ENCODE measurements at regions not wholly inside any gene's neighbourhood (a gene's known extent, or its start where the extent isn't known, plus 50 kb on each side); places are given as distances from the start of the nearest gene placed in this dataset.

- in situ Hi-C loops (cut with MboI) (no loop called here), intact Hi-C loops (cut with micrococcal nuclease) (no loop called here)
- H3K4me2 ChIP-seq (ENCODE audit: insufficient read depth, low read length): no peak overlapping the region
- no peaks in the 10 kb centered on the region for H3K36me3 ChIP-seq (ENCODE audit: control insufficient read depth, insufficient read depth, low read length)
- H3K9me3 ChIP-seq (replicated peaks; ENCODE audit: control insufficient read depth, insufficient read depth, low read depth, low read length): no peaks in the 10 kb centered on the region
- WGBS (ENCODE audit: insufficient coverage, low coverage, missing lambda C conversion rate): 5% methylated on average over 2 of the region's 2 CpGs
- no peaks in the 10 kb centered on the region for H3K9me1 ChIP-seq (ENCODE audit: control insufficient read depth, insufficient read depth, low read length)
- no peak for DNase-seq (ENCODE audit: extremely low read depth in 1 of 4, low spot score in 3 of 4)
- no peaks in the 10 kb centered on the region for H3K79me2 ChIP-seq (ENCODE audit: control insufficient read depth, insufficient read depth, low read length)
- H3K27ac ChIP-seq (ENCODE audit: extremely low read depth, low read depth, low read length): no peak overlapping the region
- H3K27me3 ChIP-seq (ENCODE audit: control insufficient read depth in 2 of 2, insufficient read depth in 2 of 2, low read length in 2 of 2): peaks cover 0 to 3% of the 10 kb centered on the region in 2 experiments; a peak in 2 of 5 replicates
- no peak overlapping the region for H2AFZ ChIP-seq (ENCODE audit: low read depth, low read length)
- no peaks in the 10 kb centered on the region for H4K20me1 ChIP-seq (replicated peaks; ENCODE audit: control insufficient read depth, insufficient read depth, low read length)
- no peak for FAIRE-seq
- no peak for ATAC-seq
- no peak overlapping the region for H3K9ac ChIP-seq (ENCODE audit: insufficient read depth in 1 of 2, low read depth in 2 of 2, low read length in 2 of 2)
- BruUV-seq (replicated peaks): no TSS peak
- no peaks in the 10 kb centered on the region for H3K4me1 ChIP-seq (replicated peaks in 1 of 2; ENCODE audit: control insufficient read depth in 2 of 2, insufficient read depth in 2 of 2, low read length in 2 of 2)
- POLR2A ChIA-PET: no interaction called here
- no peak overlapping the region for H3K4me3 ChIP-seq
- CTCF ChIA-PET (ENCODE audit: low intra/inter-chr PET ratio): no interaction called here
- TF ChIP-seq CTCF (IDR thresholded peaks at IDR 0.05 in 2 of 3, conservative IDR thresholded peaks at IDR 0.05 in 1 of 3; ENCODE audit: insufficient read depth in 2 of 3, low read depth in 1 of 3, low read length in 3 of 3) (no peak), E4F1 (CRISPR knock-in tag; IDR thresholded peaks at IDR 0.05; ENCODE audit: borderline replicate concordance) (no peak), FOXP1 (CRISPR knock-in tag; IDR thresholded peaks at IDR 0.05) (no peak), RB1 (IDR thresholded peaks at IDR 0.05; ENCODE audit: low read depth) (no peak), XRCC3 (IDR thresholded peaks at IDR 0.05) (no peak), ZC3H8 (IDR thresholded peaks at IDR 0.05) (no peak), GTF3C2 (IDR thresholded peaks at IDR 0.05; ENCODE audit: borderline replicate concordance, extremely low read depth, insufficient read length) (no peak), KDM4B (IDR thresholded peaks at IDR 0.05; ENCODE audit: borderline replicate concordance in 2 of 2, low read depth in 1 of 2) (no peak), SMAD2 (IDR thresholded peaks at IDR 0.05; ENCODE audit: low read depth, low read length) (no peak), POLR2B (IDR thresholded peaks at IDR 0.05; ENCODE audit: low read depth, partially characterized antibody) (no peak), ZFX (CRISPR knock-in tag; IDR thresholded peaks at IDR 0.05) (no peak), HOMEZ (CRISPR knock-in tag; IDR thresholded peaks at IDR 0.05) (no peak), JUNB (CRISPR knock-in tag; conservative IDR thresholded peaks at IDR 0.05) (no peak), CCAR2 (IDR thresholded peaks at IDR 0.05; ENCODE audit: low read depth, low read length) (no peak), BRCA1 (IDR thresholded peaks at IDR 0.05) (no peak), BRCA1 (CRISPR knock-in tag; IDR thresholded peaks at IDR 0.05) (no peak)
Measured at GRCh38 chr7:26950889-26951288, 86.5 kb upstream of the SKAP2 start.

Measured in K562 (cell line).